ENCODE measurements at regions not wholly inside any gene's neighbourhood (a gene's known extent, or its start where the extent isn't known, plus 50 kb on each side); places are given as distances from the start of the nearest gene placed in this dataset.

- no peak for DNase-seq (ENCODE audit: low read depth in 2 of 2)
These were observed 130.8 kb downstream of the PHLDA1 start for GRCh38 chr12:75900781-75901254.

- no peak for DNase-seq (ENCODE audit: low read depth in 2 of 2)
These were observed 131.3 kb downstream of the PHLDA1 start for GRCh38 chr12:75900226-75900625.

- DNase-seq (ENCODE audit: low read depth in 2 of 2) = no peak
These were observed 136.4 kb downstream of the PHLDA1 start for GRCh38 chr12:75894965-75895754.

GRCh38 chr12:75893765-75894164, 137.8 kb downstream of the PHLDA1 start:
- DNase-seq (ENCODE audit: low read depth in 2 of 2) = no peak

- DNase-seq (ENCODE audit: low read depth in 2 of 2) = no peak
These were observed 138.7 kb downstream of the PHLDA1 start for GRCh38 chr12:75892731-75893408.

- DNase-seq (ENCODE audit: low read depth in 2 of 2) = no peak
These were observed 140.5 kb downstream of the PHLDA1 start for GRCh38 chr12:75891072-75891471.

GRCh38 chr12:75890660-75891059, 140.9 kb downstream of the PHLDA1 start:
- no peak for DNase-seq (ENCODE audit: low read depth in 2 of 2)

GRCh38 chr12:75890141-75890540, 141.4 kb downstream of the PHLDA1 start:
- DNase-seq (ENCODE audit: low read depth in 2 of 2) = no peak

- no peak for DNase-seq (ENCODE audit: low read depth in 2 of 2)
These were observed 142.5 kb downstream of the PHLDA1 start for GRCh38 chr12:75888874-75889613.

GRCh38 chr12:75888399-75888798, 143.2 kb downstream of the PHLDA1 start:
- DNase-seq (ENCODE audit: low read depth in 2 of 2) = no peak

GRCh38 chr12:75887979-75888378, 143.6 kb downstream of the PHLDA1 start:
- DNase-seq (ENCODE audit: low read depth in 2 of 2) = no peak

GRCh38 chr12:75884465-75884985, 147.1 kb downstream of the PHLDA1 start:
- no peak for DNase-seq (ENCODE audit: low read depth in 2 of 2)

- DNase-seq (ENCODE audit: low read depth in 2 of 2) = no peak
These were observed 148.3 kb downstream of the PHLDA1 start for GRCh38 chr12:75883241-75883640.

GRCh38 chr12:75882421-75882820, 149.2 kb downstream of the PHLDA1 start:
- no peak for DNase-seq (ENCODE audit: low read depth in 2 of 2)

GRCh38 chr12:75881920-75882319, 149.7 kb downstream of the PHLDA1 start:
- DNase-seq (ENCODE audit: low read depth in 2 of 2) = peak in 1 of 2 experiments; percentile 22

- no peak for DNase-seq (ENCODE audit: low read depth in 2 of 2)
These were observed 153.6 kb downstream of the PHLDA1 start for GRCh38 chr12:75877763-75878621.

- DNase-seq (ENCODE audit: low read depth in 2 of 2) = no peak
These were observed 154.5 kb downstream of the PHLDA1 start for GRCh38 chr12:75876832-75877762.

- no peak for DNase-seq (ENCODE audit: low read depth in 2 of 2)
These were observed 157.1 kb downstream of the PHLDA1 start for GRCh38 chr12:75874441-75874840.

GRCh38 chr12:75872762-75873161, 158.8 kb downstream of the PHLDA1 start:
- no peak for DNase-seq (ENCODE audit: low read depth in 2 of 2)

GRCh38 chr12:75870878-75871277, 160.7 kb downstream of the PHLDA1 start:
- DNase-seq (ENCODE audit: low read depth in 2 of 2) = no peak

Data from fibroblast of skin of left biceps (primary cell).